Liver (tissue), 3 donors: ENCODE measurements at regions not wholly inside any gene's neighbourhood (a gene's known extent, or its start where the extent isn't known, plus 50 kb on each side); places are given as distances from the start of the nearest gene placed in this dataset.

Experiments
- EGR1 ChIP-seq, 2 donors: IDR thresholded peaks; 2 replicates each; pipeline ENCODE4 v1.6.1; 2016 to 2018; ENCODE audit warnings: antibody characterized with exemption in 2 of 2, low read depth in 2 of 2
- FOXA1 ChIP-seq: IDR thresholded peaks from 2 replicates; pipeline ENCODE4 v1.6.1; 2016; ENCODE audit warnings: antibody characterized with exemption
- GABPA ChIP-seq, 2 donors: IDR thresholded peaks in 1 of 2; conservative IDR thresholded peaks in 1 of 2; 2 replicates each; pipeline ENCODE4 v1.6.1; 2016; ENCODE audit warnings: antibody characterized with exemption in 2 of 2, mild to moderate bottlenecking in 1 of 2, moderate library complexity in 1 of 2
- JUND ChIP-seq, 2 donors: IDR thresholded peaks; 2 replicates each; pipeline ENCODE4 v1.6.1; 2016; ENCODE audit warnings: antibody characterized with exemption in 2 of 2
- NR2F2 ChIP-seq: IDR thresholded peaks from 2 replicates; pipeline ENCODE4 v1.6.1; 2016; ENCODE audit warnings: antibody characterized with exemption
- RAD21 ChIP-seq, 2 donors: IDR thresholded peaks; 2 replicates each; pipeline ENCODE4 v1.6.1; 2016; ENCODE audit warnings: antibody characterized with exemption in 2 of 2, mild to moderate bottlenecking in 2 of 2
- SP1 ChIP-seq: IDR thresholded peaks from 2 replicates; pipeline ENCODE4 v1.6.1; 2018; ENCODE audit warnings: antibody characterized with exemption, mild to moderate bottlenecking
- TAF1 ChIP-seq: conservative IDR thresholded peaks from 2 replicates; pipeline ENCODE4 v1.6.1; 2016; ENCODE audit warnings: antibody characterized with exemption, mild to moderate bottlenecking
- YY1 ChIP-seq: IDR thresholded peaks from 2 replicates; pipeline ENCODE4 v1.6.1; 2016; ENCODE audit warnings: antibody characterized with exemption, mild to moderate bottlenecking
- TF ChIP-seq, protein P1 (sequence below): IDR thresholded peaks from 2 replicates; pipeline ENCODE4 v1.6.1; 2016; ENCODE audit warnings: antibody characterized with exemption
- TF ChIP-seq, protein P2 (sequence below): fragments of 150-350 bp; IDR thresholded peaks from 2 replicates; pipeline ENCODE4 v1.5.1; 2017; ENCODE audit warnings: improper control_type of control experiment, low read depth, low read length; ENCODE audit not compliant: missing input control
- TF ChIP-seq, protein P3 (sequence below): IDR thresholded peaks from 2 replicates; pipeline ENCODE4 v1.6.1; 2016; ENCODE audit warnings: antibody characterized with exemption, mild to moderate bottlenecking
- TF ChIP-seq, protein P4 (sequence below): IDR thresholded peaks from 2 replicates; pipeline ENCODE4 v1.6.1; 2016; ENCODE audit warnings: antibody characterized with exemption
- TF ChIP-seq, protein P5 (sequence below): IDR thresholded peaks from 2 replicates; pipeline ENCODE4 v1.6.1; 2016; ENCODE audit warnings: antibody characterized with exemption
- donor health status: healthy.
- donor health status: healthy.

DNA sequence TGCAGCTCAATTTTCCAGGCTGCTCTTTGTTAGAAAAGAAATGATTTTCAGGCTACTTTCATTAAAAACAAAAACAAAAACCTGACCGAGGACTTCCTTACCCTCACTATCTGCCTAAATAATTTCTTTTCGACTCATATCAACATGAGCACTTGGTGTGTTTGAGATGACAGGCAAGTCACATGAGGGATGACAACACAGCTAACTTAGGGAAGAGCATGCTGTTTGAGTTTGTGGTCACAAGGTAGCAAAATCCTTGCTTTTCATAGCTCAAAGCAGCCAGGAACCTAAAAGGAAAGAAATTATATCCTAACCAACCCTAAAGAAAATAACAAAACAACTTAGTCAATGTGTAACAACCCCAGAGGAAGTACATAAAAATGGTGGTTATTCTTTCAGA lies 459.5 kb downstream of the KIF16B start:
- TF ChIP-seq, protein P1, sequence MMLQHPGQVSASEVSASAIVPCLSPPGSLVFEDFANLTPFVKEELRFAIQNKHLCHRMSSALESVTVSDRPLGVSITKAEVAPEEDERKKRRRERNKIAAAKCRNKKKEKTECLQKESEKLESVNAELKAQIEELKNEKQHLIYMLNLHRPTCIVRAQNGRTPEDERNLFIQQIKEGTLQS: no peak
- TF ChIP-seq GABPA (IDR thresholded peaks at IDR 0.05 in 1 of 2, conservative IDR thresholded peaks at IDR 0.05 in 1 of 2): no peak
- TF ChIP-seq, protein P2, sequence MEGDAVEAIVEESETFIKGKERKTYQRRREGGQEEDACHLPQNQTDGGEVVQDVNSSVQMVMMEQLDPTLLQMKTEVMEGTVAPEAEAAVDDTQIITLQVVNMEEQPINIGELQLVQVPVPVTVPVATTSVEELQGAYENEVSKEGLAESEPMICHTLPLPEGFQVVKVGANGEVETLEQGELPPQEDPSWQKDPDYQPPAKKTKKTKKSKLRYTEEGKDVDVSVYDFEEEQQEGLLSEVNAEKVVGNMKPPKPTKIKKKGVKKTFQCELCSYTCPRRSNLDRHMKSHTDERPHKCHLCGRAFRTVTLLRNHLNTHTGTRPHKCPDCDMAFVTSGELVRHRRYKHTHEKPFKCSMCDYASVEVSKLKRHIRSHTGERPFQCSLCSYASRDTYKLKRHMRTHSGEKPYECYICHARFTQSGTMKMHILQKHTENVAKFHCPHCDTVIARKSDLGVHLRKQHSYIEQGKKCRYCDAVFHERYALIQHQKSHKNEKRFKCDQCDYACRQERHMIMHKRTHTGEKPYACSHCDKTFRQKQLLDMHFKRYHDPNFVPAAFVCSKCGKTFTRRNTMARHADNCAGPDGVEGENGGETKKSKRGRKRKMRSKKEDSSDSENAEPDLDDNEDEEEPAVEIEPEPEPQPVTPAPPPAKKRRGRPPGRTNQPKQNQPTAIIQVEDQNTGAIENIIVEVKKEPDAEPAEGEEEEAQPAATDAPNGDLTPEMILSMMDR: no peak
- TF ChIP-seq, protein P3, sequence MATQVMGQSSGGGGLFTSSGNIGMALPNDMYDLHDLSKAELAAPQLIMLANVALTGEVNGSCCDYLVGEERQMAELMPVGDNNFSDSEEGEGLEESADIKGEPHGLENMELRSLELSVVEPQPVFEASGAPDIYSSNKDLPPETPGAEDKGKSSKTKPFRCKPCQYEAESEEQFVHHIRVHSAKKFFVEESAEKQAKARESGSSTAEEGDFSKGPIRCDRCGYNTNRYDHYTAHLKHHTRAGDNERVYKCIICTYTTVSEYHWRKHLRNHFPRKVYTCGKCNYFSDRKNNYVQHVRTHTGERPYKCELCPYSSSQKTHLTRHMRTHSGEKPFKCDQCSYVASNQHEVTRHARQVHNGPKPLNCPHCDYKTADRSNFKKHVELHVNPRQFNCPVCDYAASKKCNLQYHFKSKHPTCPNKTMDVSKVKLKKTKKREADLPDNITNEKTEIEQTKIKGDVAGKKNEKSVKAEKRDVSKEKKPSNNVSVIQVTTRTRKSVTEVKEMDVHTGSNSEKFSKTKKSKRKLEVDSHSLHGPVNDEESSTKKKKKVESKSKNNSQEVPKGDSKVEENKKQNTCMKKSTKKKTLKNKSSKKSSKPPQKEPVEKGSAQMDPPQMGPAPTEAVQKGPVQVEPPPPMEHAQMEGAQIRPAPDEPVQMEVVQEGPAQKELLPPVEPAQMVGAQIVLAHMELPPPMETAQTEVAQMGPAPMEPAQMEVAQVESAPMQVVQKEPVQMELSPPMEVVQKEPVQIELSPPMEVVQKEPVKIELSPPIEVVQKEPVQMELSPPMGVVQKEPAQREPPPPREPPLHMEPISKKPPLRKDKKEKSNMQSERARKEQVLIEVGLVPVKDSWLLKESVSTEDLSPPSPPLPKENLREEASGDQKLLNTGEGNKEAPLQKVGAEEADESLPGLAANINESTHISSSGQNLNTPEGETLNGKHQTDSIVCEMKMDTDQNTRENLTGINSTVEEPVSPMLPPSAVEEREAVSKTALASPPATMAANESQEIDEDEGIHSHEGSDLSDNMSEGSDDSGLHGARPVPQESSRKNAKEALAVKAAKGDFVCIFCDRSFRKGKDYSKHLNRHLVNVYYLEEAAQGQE: no peak
- TF ChIP-seq, protein P4, sequence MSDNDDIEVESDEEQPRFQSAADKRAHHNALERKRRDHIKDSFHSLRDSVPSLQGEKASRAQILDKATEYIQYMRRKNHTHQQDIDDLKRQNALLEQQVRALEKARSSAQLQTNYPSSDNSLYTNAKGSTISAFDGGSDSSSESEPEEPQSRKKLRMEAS: no peak
- no peak for TF ChIP-seq TAF1
- no peak for TF ChIP-seq NR2F2
- TF ChIP-seq EGR1 (IDR thresholded peaks at IDR 0.05; ENCODE audit: low read depth in 2 of 2): no peak
- no peak for TF ChIP-seq RAD21 (IDR thresholded peaks at IDR 0.05)
- no peak for TF ChIP-seq JUND (IDR thresholded peaks at IDR 0.05)
- TF ChIP-seq SP1: no peak
- no peak for TF ChIP-seq FOXA1
- TF ChIP-seq, protein P5, sequence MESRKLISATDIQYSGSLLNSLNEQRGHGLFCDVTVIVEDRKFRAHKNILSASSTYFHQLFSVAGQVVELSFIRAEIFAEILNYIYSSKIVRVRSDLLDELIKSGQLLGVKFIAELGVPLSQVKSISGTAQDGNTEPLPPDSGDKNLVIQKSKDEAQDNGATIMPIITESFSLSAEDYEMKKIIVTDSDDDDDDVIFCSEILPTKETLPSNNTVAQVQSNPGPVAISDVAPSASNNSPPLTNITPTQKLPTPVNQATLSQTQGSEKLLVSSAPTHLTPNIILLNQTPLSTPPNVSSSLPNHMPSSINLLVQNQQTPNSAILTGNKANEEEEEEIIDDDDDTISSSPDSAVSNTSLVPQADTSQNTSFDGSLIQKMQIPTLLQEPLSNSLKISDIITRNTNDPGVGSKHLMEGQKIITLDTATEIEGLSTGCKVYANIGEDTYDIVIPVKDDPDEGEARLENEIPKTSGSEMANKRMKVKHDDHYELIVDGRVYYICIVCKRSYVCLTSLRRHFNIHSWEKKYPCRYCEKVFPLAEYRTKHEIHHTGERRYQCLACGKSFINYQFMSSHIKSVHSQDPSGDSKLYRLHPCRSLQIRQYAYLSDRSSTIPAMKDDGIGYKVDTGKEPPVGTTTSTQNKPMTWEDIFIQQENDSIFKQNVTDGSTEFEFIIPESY: no peak
- no peak for TF ChIP-seq YY1
